Mucosa of descending colon (tissue), 3 donors: ENCODE measurements at regions not wholly inside any gene's neighbourhood (a gene's known extent, or its start where the extent isn't known, plus 50 kb on each side); places are given as distances from the start of the nearest gene placed in this dataset.
"Not testable (repeated sequence)": the region's sequence is repeated elsewhere in the genome, so short reads cannot be mapped to it uniquely, and the experiment has no call there.

Experiments
- ATAC-seq: fragments of 200-7000 bp; cut with Tn5 transposase; one replicate; pipeline ENCODE4 v1.9.1; 2020; ENCODE audit warnings: mild to moderate bottlenecking, moderate library complexity
- DNase-seq, 3 donors: peaks; one replicate each; pipeline ENCODE4 v3.0.0-alpha.2; 2020
- H3K36me3 ChIP-seq: fragments of 200-600 bp; one replicate; pipeline ENCODE4 v1.8.0; 2021; ENCODE audit warnings: low read depth, mild to moderate bottlenecking
- H3K4me1 ChIP-seq: fragments of 200-600 bp; one replicate; pipeline ENCODE4 v1.8.0; 2021; ENCODE audit warnings: low read depth, mild to moderate bottlenecking
- H3K4me3 ChIP-seq: fragments of 200-600 bp; one replicate; pipeline ENCODE4 v1.8.0; 2021; ENCODE audit warnings: mild to moderate bottlenecking
- H3K9me3 ChIP-seq: fragments of 200-600 bp; one replicate; pipeline ENCODE4 v1.8.0; 2021; ENCODE audit warnings: mild to moderate bottlenecking
- intact Hi-C, 2 donors: fragments of 100-400 bp; cut with DNase I in 1 of 2; cut with micrococcal nuclease in 1 of 2; formaldehyde crosslinking; loops; one replicate each; pipeline versions ENCODE4 v1.11.0 to v1.11.1; 2022; cut with DNase I, micrococcal nuclease
- TF ChIP-seq, protein P1 (sequence below): fragments of 200-600 bp; IDR thresholded peaks from one replicate; pipeline ENCODE4 v1.8.0; 2022; ENCODE audit warnings: antibody characterized with exemption, mild to moderate bottlenecking
- donor health status: DM: no; HTN: no; CAD: no; lungs with moderate emphysema.
- donor health status: DM: no; HTN: no; CAD: no.
- donor health status: DM: no; HTN: yes; CAD: no.

DNA sequence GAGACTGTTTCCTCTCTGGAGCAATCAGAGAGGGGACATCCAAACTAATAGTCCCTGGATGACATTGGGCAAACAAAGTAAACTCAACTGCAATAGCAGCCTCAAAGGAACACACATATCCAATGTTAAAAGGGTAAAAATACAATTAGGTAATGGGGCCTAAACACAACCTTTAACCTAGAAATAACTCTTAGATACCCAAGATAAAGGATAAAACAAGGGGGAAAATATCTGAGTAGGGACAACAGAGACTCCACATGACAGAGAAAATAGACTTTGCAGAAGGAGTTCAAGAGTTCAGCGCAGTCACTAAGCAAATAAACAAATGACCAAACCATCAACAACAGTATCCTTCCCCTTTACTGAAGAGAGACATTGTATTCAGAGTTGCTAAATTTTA lies 149.3 kb downstream of the FBXO4 start:
- Histone ChIP-seq H3K9me3 (no peaks in the 10 kb centered on the region), H3K4me3 (no peak overlapping the region), H3K36me3 (no peaks in the 10 kb centered on the region), H3K4me1 (no peaks in the 10 kb centered on the region)
- DNase-seq (no peak), ATAC-seq (no peak)
- intact Hi-C loops = no loop called here
- TF ChIP-seq, protein P1, sequence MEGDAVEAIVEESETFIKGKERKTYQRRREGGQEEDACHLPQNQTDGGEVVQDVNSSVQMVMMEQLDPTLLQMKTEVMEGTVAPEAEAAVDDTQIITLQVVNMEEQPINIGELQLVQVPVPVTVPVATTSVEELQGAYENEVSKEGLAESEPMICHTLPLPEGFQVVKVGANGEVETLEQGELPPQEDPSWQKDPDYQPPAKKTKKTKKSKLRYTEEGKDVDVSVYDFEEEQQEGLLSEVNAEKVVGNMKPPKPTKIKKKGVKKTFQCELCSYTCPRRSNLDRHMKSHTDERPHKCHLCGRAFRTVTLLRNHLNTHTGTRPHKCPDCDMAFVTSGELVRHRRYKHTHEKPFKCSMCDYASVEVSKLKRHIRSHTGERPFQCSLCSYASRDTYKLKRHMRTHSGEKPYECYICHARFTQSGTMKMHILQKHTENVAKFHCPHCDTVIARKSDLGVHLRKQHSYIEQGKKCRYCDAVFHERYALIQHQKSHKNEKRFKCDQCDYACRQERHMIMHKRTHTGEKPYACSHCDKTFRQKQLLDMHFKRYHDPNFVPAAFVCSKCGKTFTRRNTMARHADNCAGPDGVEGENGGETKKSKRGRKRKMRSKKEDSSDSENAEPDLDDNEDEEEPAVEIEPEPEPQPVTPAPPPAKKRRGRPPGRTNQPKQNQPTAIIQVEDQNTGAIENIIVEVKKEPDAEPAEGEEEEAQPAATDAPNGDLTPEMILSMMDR = no peak

DNA sequence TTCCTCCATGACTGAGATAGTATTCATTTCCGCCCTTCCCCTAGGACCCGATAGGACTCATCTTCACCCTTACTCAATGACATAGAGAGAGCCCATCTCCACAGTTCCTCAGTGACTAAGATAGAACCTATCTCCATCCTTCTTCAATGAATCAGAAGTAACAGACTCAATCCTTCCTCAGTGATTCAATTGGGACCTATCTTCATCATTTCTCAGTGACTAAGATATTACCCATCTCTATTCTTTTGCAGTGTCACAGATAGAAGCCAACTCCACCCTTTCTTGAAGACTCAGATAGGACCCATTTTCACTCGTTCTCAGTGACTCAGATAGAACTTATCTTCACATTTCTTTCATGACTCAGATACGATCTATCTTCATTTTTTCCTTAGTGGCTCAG lies 164.6 kb downstream of the FBXO4 start:
- intact Hi-C loops = no loop called here
- TF ChIP-seq, protein P1 = no peak
- ATAC-seq (no peak), DNase-seq (no peak)
- no peaks in the 10 kb centered on the region for H3K4me1 ChIP-seq
- H3K36me3 ChIP-seq = no peaks in the 10 kb centered on the region
- H3K4me3 ChIP-seq = no peak overlapping the region
- no peaks in the 10 kb centered on the region for H3K9me3 ChIP-seq

DNA sequence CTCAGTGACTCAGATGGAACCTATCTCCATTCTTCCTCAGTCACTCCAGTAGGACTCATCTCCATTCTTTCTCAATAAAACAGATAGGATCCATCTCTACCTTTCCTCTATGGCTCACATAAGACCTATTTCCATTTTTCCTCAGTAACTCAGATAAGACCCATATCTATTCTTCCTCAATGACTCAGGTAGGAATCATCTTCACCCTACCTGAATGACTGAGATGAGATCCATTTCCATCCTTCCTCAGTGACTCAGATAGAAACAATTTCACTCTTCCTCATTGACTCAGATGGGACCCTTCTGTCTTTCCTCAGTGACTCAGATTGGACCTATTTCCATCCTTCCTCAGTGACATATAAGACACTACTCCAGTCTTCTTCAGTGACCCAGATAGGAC lies 165.1 kb downstream of the FBXO4 start:
- ATAC-seq (no peak), DNase-seq (no peak)
- H3K4me3 ChIP-seq = no peak overlapping the region
- no peaks in the 10 kb centered on the region for H3K4me1 ChIP-seq
- no peaks in the 10 kb centered on the region for H3K36me3 ChIP-seq
- intact Hi-C loops = no loop called here
- no peaks in the 10 kb centered on the region for H3K9me3 ChIP-seq
- TF ChIP-seq, protein P1 = no peak

DNA sequence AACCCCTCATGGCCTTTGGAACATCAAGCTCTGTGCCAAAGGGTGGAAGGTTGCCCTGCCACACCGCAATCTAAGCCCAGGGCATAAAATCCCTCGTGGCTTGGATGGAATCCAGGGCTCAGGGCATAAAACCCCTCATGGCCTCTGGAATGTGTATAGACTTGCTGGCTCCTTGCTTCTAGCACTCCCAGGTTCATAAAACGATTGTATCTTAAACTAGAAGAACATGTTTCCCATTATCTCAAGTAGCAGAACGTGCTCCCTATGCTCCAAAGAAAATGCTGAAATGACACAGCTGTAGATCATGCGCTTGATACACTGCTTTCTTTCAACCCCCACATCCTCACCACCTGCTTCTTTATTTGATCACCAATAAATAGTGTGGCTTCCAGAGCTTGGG lies 174.8 kb downstream of the FBXO4 start:
- H3K4me3 ChIP-seq, H3K9me3 ChIP-seq, ATAC-seq, H3K36me3 ChIP-seq, H3K4me1 ChIP-seq, DNase-seq, intact Hi-C loops: not testable (repeated sequence)

DNA sequence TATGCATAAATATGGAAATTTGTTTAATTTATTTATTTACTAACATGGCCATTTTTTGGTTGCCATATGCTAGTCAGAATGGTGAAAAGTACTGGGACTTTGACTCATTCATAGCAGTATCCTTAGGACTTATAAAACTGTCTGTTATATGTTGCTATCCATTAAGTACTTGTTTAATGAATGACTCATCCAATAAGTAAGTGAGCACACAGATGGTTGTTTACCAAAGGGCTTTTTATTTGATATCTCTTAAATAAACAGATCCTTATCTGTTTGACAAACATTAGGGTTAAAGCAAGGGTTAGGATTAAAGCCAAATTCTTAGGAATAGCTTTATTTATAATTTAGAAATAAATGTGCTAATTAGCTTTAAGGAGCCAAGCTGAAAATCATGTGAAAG lies 183.4 kb downstream of the FBXO4 start:
- TF ChIP-seq, protein P1 = no peak
- no peaks in the 10 kb centered on the region for H3K36me3 ChIP-seq
- ATAC-seq (no peak), DNase-seq (no peak)
- H3K9me3 ChIP-seq = peaks cover 16% of the 10 kb centered on the region
- H3K4me3 ChIP-seq = no peak overlapping the region
- no peaks in the 10 kb centered on the region for H3K4me1 ChIP-seq
- intact Hi-C loops = no loop called here

DNA sequence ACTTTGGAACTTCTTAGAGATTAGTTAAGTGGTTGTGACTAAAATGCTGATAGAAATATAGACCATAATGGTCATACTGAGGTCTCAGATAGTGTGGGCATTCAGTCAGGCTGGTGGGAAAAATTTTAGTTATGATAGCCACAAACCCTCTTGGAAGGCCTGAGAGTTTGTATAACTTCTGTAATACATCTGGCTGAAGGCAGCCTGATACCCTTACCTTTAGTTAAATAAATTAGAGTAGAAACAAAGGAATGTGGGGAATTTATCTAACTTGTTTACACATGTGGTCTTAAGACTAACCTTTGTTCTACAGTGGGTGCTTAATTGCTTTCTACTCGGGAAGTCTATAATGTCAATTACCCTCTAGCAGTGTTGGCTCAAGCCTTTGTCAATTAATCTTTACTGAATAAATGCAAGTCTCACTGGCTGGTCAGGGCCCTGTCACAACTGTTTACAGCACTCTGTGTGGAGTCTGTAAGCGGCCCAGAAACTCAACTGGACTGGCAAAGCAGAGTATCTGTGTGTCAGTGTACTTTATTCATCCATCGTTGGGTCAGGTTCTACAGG lies 184.0 kb downstream of the FBXO4 start:
- DNase-seq (no peak), ATAC-seq (no peak)
- TF ChIP-seq, protein P1 = no peak
- H3K4me3 ChIP-seq = no peak overlapping the region
- intact Hi-C loops = no loop called here
- H3K36me3 ChIP-seq = no peaks in the 10 kb centered on the region
- no peaks in the 10 kb centered on the region for H3K4me1 ChIP-seq
- peaks cover 16% of the 10 kb centered on the region for H3K9me3 ChIP-seq

DNA sequence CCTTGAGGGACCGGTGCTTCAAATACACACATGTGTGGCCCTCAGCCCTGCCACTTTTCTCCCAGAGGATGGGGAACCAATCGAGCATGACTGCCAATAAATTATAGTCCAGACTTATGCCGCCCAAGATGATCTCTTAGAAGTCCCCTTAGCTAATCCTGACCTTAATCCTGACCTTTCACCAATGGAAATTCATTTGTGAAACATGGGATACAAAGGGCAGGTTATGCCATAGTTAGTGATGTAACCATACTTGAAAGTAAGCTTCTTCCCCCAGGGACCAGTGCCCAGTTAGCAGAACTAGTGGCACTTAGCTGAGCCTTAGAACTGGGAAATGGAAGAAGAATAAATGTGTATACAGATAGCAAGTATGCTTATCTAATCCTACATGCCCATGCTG lies 190.6 kb downstream of the FBXO4 start:
- DNase-seq, H3K9me3 ChIP-seq, intact Hi-C loops, H3K36me3 ChIP-seq, ATAC-seq, H3K4me1 ChIP-seq, H3K4me3 ChIP-seq: not testable (repeated sequence)
